Endothelial cell (in vitro differentiated cells): ENCODE measurements at regions not wholly inside any gene's neighbourhood (a gene's known extent, or its start where the extent isn't known, plus 50 kb on each side); places are given as distances from the start of the nearest gene placed in this dataset.

Source experiments
- DNase-seq: peaks from one replicate; pipeline ENCODE4 v3.0.0; 2021; ENCODE audit warnings: low spot score
- H3K27ac Mint-ChIP-seq: one replicate; pipeline ENCODE4 v1.8.0; 2021; ENCODE audit warnings: mixed read lengths, inconsistent platforms; ENCODE audit not compliant: unreplicated experiment
- H3K27me3 Mint-ChIP-seq: one replicate; pipeline ENCODE4 v1.8.0; 2021; ENCODE audit warnings: mild to moderate bottlenecking, moderate library complexity, mixed read lengths, inconsistent platforms; ENCODE audit not compliant: unreplicated experiment
- H3K36me3 Mint-ChIP-seq: one replicate; pipeline ENCODE4 v1.8.0; 2021; ENCODE audit warnings: mild to moderate bottlenecking, low read depth, mixed read lengths, inconsistent platforms; ENCODE audit not compliant: unreplicated experiment
- H3K4me1 Mint-ChIP-seq: one replicate; pipeline ENCODE4 v1.8.0; 2021; ENCODE audit warnings: mild to moderate bottlenecking, mixed read lengths, inconsistent platforms; ENCODE audit not compliant: unreplicated experiment
- H3K4me3 Mint-ChIP-seq: one replicate; pipeline ENCODE4 v1.8.0; 2021; ENCODE audit warnings: mild to moderate bottlenecking, mixed read lengths, inconsistent platforms; ENCODE audit not compliant: unreplicated experiment
- H3K9me3 Mint-ChIP-seq: one replicate; pipeline ENCODE4 v1.8.0; 2021; ENCODE audit warnings: mixed read lengths, inconsistent platforms; ENCODE audit not compliant: unreplicated experiment
- TF ChIP-seq, protein P1 (sequence below): fragments of 200-600 bp; sonication (generic); IDR thresholded peaks from one replicate; pipeline ENCODE4 v1.5.0; 2021; ENCODE audit warnings: antibody characterized with exemption; ENCODE audit not compliant: unreplicated experiment

GRCh38 chr2:195428673-195429072 lies 228.4 kb upstream of the SLC39A10 start:
- Mint-ChIP-seq H3K4me3 (no peak overlapping the region), H3K9me3 (no peaks in the 10 kb centered on the region), H3K36me3 (no peaks in the 10 kb centered on the region), H3K4me1 (no peaks in the 10 kb centered on the region), H3K27me3 (no peaks in the 10 kb centered on the region), H3K27ac (no peak overlapping the region)
- no peak for DNase-seq
- TF ChIP-seq, protein P1, sequence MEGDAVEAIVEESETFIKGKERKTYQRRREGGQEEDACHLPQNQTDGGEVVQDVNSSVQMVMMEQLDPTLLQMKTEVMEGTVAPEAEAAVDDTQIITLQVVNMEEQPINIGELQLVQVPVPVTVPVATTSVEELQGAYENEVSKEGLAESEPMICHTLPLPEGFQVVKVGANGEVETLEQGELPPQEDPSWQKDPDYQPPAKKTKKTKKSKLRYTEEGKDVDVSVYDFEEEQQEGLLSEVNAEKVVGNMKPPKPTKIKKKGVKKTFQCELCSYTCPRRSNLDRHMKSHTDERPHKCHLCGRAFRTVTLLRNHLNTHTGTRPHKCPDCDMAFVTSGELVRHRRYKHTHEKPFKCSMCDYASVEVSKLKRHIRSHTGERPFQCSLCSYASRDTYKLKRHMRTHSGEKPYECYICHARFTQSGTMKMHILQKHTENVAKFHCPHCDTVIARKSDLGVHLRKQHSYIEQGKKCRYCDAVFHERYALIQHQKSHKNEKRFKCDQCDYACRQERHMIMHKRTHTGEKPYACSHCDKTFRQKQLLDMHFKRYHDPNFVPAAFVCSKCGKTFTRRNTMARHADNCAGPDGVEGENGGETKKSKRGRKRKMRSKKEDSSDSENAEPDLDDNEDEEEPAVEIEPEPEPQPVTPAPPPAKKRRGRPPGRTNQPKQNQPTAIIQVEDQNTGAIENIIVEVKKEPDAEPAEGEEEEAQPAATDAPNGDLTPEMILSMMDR = no peak

DNA sequence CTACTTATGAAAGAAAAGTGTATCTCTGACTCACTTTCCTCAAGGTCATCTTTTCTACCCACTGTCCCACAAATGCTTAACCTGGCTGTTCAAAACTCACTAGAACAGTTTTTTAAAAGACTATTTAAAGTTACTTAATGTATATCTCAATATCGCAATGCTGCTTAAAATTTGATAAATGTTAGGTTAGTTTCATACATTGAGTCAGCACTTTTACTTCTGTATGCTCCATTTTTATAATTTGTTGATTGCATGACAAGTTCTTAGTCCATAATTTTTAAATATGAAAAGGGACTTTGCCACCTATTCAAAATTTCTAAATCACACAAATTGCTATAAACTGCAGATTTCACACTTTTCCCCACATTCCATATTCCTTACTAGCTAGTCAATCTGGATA lies 231.7 kb upstream of the SLC39A10 start:
- DNase-seq = no peak
- Mint-ChIP-seq H3K36me3 (no peaks in the 10 kb centered on the region), H3K27me3 (no peaks in the 10 kb centered on the region), H3K9me3 (no peaks in the 10 kb centered on the region), H3K4me1 (no peaks in the 10 kb centered on the region), H3K4me3 (no peak overlapping the region), H3K27ac (no peak overlapping the region)
- TF ChIP-seq, protein P1 = no peak

- H3K27me3 Mint-ChIP-seq = no peaks in the 10 kb centered on the region
- no peak overlapping the region for H3K4me3 Mint-ChIP-seq
- H3K4me1 Mint-ChIP-seq = peaks cover 2% of the 10 kb centered on the region
- H3K36me3 Mint-ChIP-seq = no peaks in the 10 kb centered on the region
- no peak overlapping the region for H3K27ac Mint-ChIP-seq
- no peaks in the 10 kb centered on the region for H3K9me3 Mint-ChIP-seq
- DNase-seq = no peak
- TF ChIP-seq, protein P1 = no peak
Measured at GRCh38 chr2:195419033-195419432, 238.0 kb upstream of the SLC39A10 start.

- no peak for DNase-seq
- TF ChIP-seq, protein P1 = no peak
- Mint-ChIP-seq H3K27ac (no peak overlapping the region), H3K4me1 (peaks cover 18% of the 10 kb centered on the region), H3K9me3 (no peaks in the 10 kb centered on the region), H3K4me3 (no peak overlapping the region), H3K36me3 (no peaks in the 10 kb centered on the region), H3K27me3 (peaks cover 2% of the 10 kb centered on the region)
Measured at GRCh38 chr2:195414537-195415100, 242.4 kb upstream of the SLC39A10 start.

- Mint-ChIP-seq H3K4me3 (no peak overlapping the region), H3K27ac (no peak overlapping the region), H3K4me1 (peaks cover 18% of the 10 kb centered on the region), H3K36me3 (no peaks in the 10 kb centered on the region), H3K9me3 (no peaks in the 10 kb centered on the region), H3K27me3 (peaks cover 2% of the 10 kb centered on the region)
- TF ChIP-seq, protein P1 = no peak
- no peak for DNase-seq
Measured at GRCh38 chr2:195413944-195414343, 243.1 kb upstream of the SLC39A10 start.
